ENCODE measurements at regions not wholly inside any gene's neighbourhood (a gene's known extent, or its start where the extent isn't known, plus 50 kb on each side); places are given as distances from the start of the nearest gene placed in this dataset.

DNA sequence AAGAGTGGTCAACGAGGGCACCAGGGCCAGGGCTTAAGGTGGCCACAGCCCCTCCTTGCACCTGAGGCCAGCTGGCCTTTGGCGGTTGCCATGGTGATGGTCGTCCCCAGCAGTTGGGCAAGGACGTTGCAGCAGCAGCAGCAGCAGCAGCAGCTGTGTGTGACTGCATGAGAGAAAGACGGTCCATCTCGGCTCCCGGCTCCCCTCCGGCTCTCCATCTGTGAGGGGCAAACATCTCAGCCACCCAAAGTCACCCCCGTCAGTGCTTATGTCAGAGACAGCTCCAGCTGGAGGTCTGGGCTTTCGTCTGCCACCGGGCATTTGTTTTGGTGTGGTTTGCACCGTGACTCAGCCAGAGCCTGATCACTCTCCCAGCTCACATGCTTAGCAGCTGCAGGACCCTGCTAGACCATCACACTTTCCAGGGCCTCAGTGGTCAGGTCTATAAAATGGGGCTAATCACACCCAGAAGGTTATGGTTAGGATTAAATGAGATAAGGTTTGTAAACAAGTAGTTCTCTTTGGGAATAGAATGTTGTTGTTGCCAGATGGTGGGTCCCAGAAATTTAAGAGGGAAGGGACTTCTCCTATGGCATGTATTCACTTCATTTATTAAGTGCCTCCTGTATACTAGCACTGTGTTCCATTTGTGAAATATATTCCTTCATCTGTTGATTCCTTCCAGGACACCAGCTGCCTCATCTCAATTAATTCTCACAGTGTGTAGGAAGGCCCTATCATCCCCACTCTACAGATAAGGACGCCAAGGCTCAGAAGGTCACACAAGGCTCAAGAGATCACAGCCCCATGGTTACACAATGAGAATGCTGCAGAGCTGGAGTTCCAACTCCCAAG is 212.6 kb upstream of the LHX5 start:
- DNase-seq, result no peak

DNA sequence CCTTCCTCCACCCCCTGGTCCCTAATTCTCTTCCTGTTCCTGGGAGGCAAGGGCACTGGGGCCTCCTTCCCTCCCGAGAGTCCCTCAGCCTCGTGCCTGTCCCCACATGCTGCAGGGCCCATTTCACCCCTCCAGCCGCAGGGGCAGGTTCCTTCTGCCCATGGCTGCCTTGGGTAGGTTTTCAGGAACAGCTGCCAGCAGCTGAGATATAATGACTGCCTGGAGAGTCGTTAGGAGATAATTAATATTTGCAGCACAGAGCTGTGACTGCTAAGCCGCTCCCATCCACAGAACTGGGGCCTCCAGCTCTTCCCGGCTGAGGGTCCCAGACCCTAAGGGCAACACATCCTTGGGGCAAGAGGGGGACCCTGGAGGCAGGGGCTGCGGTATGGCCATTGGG is 211.9 kb upstream of the LHX5 start:
- no peak for DNase-seq

GRCh38 chr12:113680868-113681267 is 209.2 kb upstream of the LHX5 start:
- DNase-seq, result no peak

DNA sequence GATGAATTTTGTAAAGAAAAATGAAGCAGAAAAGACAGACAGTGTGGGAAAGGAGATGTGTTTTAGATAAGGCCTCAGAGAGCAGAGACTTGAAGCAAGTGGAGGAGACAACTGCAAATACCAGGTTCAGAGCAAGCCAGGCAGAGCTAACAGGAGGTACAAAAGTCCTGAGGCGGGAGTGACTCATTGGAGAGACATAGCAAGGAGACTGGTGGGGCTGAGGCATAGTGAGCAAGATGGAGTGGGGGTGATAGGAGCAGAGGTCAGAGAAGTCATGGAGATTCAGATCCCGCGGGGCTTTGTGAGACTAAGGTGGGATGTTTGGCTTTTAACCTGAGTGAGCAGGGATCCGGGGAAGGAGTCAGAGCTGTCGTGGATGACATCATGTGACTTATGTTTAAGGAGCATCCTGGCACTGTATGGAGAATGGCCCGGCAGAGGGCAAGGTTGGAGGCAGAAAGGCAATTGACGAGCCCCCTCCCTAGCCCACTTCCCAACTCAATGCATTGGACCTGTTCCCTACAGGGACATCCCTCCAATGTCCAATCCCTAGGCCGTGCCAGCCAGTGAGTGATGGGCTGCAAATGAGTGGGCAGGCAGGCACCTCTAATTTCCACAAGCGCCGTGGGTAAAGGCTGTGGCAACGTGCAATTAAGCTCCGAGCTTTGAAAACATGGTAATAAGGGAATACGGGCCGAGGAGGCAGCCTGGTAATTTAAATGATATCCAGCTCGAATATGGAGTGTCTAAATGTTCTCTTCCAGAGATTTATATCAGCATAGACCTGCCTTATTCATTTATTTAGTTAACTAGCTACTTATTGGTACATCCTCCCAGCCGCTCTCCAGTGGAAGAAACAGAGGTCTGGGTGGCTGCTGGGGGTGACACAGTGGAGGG is 206.8 kb upstream of the LHX5 start:
- DNase-seq, result no peak

DNA sequence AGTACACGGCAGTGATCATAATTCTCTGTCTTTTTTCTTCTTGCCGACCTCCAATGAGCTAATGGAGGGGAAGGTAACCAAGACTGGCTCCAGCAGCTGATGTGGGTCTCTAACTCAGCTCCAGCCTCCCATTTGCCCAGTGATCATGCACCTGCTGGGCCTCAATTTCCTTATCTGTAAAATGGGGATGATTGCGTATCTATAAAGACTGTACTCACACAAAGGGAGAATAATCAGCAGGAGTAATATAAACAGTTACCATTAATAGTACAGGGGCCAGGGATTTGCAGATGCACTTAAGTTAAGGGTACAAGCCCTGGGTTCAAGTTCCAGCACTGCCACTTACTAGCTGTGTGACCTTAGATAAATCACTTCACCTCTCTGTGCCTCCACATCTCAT is 204.9 kb upstream of the LHX5 start:
- no peak for DNase-seq

DNA sequence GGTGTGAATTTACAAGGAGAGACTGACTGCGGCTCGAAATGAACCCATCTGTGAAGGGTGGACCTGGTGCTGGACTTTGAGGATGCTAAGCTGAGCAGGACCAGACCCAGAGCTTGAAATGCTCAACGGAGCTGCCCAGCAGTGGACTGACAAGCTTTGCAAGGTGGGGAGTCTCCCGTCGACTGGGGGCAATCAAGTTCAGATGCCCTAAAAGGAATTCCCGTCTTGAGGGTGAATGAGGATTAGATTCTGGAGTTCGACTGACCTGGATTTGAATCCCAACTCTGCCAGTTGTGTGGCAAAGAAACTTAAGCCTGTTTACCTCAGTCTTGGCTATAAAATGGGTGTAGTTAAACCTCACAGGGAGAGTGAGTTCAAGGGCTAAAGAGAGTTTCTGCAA is 204.4 kb upstream of the LHX5 start:
- DNase-seq, result no peak

DNA sequence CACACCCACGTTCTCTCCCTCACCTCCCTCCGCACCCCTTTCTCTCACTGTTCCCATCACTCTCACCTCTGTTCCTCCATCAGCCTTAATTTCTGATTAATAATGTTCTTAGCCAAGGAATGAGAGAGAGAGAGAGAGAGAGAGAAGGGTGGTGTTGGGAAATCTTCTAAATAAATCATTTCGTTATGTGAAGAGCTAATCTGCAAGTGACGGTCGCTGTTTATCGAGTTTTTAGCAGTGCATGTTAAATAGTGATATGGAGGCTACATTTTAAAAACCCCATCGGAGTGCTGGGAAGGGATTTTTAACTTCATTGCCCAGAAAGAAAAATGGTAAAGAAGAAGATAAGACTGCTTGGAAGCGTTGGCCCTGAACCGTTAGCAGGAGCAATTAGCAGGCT is 203.3 kb upstream of the LHX5 start:
- DNase-seq, result no peak

GRCh38 chr12:113674302-113674701 is 202.6 kb upstream of the LHX5 start:
- no peak for DNase-seq

- DNase-seq, result no peak
Observed at GRCh38 chr12:113673458-113674238, 202.0 kb upstream of the LHX5 start.

DNA sequence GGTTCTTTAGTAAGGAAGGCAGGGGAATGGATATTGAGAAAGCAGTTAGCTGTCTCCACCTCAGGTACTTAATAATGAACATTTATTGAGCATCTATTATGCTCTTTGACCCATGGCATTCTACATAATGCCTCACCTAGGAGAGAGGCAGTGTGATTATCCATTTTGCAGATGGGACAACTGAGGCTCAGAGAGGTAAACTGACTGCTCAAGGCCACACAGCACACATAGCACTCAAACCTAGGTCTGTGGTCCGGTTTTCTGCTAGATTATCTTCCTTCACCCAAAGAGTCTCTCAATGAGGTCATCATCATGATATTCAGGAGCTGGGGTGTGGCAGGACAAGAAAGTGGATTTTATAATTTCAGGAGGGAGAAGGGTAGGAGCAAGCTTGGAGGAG is 199.1 kb upstream of the LHX5 start:
- DNase-seq, result no peak

- DNase-seq, result no peak
Observed at GRCh38 chr12:113667676-113668356, 196.1 kb upstream of the LHX5 start.

DNA sequence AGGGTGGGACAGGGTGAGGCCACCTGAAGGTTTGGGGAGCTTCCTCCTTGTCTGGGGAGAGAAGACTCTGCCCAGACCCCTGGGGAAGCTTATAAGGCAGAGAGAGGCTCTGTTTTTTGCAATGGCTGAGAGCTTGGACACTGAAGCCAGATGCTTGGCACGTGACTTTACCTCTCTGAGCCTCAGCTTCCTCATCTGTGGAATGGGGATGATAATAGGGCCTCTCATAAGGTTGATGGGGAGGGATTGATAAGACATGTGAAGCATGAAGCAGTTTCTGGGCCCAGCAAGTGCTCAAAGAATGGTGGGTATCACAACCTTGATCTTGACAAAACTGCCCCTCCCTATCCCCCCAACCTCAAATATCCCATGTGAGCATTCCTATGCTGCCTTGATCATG is 195.4 kb upstream of the LHX5 start:
- DNase-seq, result no peak

- no peak for DNase-seq
Observed at GRCh38 chr12:113666223-113666622, 194.6 kb upstream of the LHX5 start.

GRCh38 chr12:113665457-113665856 is 193.8 kb upstream of the LHX5 start:
- DNase-seq, result no peak

DNA sequence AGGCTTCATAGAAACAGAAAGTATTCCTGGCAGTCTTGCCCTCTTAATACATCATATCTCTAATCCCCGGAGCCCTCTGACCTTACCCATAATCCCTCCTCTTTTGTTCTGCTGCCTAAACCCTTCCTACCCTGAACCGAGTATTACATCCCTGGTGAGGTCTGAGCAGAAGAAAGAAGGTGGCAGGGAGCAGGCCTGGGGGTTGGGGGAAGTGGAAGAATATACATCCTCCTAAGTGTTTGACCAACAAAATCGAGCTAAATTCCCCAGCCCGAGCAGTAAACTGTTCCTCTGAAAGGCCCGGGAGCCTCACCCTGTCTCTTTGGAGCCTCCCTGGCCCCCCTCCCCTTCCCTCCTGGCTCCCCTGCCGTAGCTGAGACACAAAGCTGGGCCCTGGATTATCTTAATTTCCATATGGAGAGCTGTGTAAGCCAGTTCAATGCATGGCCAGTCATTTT is 192.6 kb upstream of the LHX5 start:
- DNase-seq, result no peak

GRCh38 chr12:113663396-113663795 is 191.7 kb upstream of the LHX5 start:
- no peak for DNase-seq

DNA sequence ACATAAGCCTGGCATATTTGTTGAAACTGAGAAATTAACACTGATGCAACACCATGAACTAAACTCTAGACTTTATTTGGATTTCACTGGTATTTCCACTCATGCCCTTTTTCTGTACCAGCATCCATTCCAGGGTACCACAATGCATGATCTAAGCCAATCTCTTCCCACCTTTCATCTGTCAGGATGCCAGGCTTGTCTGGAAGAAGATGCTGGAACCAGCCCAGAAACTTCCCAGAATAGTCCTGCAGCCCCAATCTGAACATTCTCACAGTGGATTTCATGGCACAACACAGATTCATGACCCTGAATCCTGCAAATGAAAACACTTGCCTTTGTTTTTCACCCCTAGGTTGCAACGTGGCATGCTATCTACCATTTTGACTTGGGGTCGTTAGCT is 189.3 kb upstream of the LHX5 start:
- DNase-seq, result no peak

DNA sequence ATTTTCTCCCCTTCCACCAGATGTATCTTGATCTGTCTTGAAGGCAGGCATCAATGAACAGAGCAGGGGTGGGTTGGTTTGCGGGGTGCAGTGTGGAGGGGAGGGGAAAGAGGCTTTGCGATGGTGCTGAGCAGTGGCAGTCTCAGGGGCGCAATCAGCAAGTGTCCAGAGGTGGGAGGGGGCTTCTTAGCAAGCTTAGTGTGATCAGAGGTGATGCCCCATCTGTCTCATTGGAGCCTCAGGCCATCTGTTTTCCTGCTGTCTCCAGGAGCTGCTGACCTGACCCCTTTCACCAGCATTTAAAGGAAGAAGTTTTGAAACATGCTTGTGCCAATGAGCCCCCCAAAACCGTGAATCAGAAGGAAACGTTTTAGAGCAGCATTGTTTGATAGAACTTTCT is 187.7 kb upstream of the LHX5 start:
- no peak for DNase-seq

- no peak for DNase-seq
Observed at GRCh38 chr12:113659015-113659414, 187.3 kb upstream of the LHX5 start.

DNA sequence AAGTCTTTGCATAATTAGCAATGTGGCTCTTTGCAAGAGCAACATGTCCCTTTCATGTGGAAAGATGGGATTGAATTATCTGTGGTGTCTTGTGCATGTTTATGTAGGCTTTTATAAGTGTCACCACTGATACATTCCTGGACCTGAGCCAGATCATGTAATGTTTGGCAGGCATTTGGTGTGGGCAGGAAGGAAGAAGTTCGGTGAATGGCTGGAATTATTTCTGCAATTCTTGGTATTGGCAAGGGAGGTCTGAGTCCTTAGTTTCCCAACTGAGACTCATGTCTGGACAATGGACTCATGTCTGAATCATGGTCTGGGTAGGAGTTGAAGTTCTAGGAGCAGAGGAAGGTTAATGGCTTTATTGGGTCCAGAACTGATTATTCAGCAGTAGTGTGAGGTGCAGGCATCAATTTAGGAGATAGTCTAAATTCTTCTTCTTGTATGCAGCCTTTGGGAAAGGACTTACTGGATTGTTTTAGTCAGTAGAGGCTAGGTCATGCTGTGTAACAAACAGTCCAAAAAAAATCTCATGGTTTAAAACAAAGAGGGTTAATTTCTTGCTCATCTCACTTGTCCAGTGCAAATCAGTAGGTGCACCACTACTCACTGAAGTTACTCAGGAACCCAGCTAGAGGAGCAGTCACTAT is 186.5 kb upstream of the LHX5 start:
- DNase-seq, result no peak

- no peak for DNase-seq
Observed at GRCh38 chr12:113655919-113656318, 184.2 kb upstream of the LHX5 start.

- DNase-seq, result no peak
Observed at GRCh38 chr12:113655479-113655878, 183.8 kb upstream of the LHX5 start.
